ENCODE measurements at regions not wholly inside any gene's neighbourhood (a gene's known extent, or its start where the extent isn't known, plus 50 kb on each side); places are given as distances from the start of the nearest gene placed in this dataset.

GRCh38 chr2:134146161-134146560 is 107.7 kb upstream of the MGAT5 start:
- TF ChIP-seq, protein P1, sequence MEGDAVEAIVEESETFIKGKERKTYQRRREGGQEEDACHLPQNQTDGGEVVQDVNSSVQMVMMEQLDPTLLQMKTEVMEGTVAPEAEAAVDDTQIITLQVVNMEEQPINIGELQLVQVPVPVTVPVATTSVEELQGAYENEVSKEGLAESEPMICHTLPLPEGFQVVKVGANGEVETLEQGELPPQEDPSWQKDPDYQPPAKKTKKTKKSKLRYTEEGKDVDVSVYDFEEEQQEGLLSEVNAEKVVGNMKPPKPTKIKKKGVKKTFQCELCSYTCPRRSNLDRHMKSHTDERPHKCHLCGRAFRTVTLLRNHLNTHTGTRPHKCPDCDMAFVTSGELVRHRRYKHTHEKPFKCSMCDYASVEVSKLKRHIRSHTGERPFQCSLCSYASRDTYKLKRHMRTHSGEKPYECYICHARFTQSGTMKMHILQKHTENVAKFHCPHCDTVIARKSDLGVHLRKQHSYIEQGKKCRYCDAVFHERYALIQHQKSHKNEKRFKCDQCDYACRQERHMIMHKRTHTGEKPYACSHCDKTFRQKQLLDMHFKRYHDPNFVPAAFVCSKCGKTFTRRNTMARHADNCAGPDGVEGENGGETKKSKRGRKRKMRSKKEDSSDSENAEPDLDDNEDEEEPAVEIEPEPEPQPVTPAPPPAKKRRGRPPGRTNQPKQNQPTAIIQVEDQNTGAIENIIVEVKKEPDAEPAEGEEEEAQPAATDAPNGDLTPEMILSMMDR (IDR thresholded peaks at IDR 0.05), result no peak
- no peak for TF ChIP-seq POLR2A (IDR thresholded peaks at IDR 0.05)
